SH-SY5Y (cell line): ENCODE measurements at regions not wholly inside any gene's neighbourhood (a gene's known extent, or its start where the extent isn't known, plus 50 kb on each side); places are given as distances from the start of the nearest gene placed in this dataset.

ENCODE experiments used
- GATA2 ChIP-seq: IDR thresholded peaks from 2 replicates; pipeline ENCODE4 v1.6.1; 2011; ENCODE audit warnings: mild to moderate bottlenecking, low read depth, low read length
- GATA3 ChIP-seq: IDR thresholded peaks from 2 replicates; pipeline ENCODE4 v1.6.1; 2011; ENCODE audit warnings: low read depth, mild to moderate bottlenecking, low read length, moderate library complexity

- TF ChIP-seq GATA3 (no peak), GATA2 (no peak)
These were observed 76.9 kb downstream of the RHOB start for GRCh38 chr2:20523799-20524187.
